ENCODE measurements at regions not wholly inside any gene's neighbourhood (a gene's known extent, or its start where the extent isn't known, plus 50 kb on each side); places are given as distances from the start of the nearest gene placed in this dataset.

DNA sequence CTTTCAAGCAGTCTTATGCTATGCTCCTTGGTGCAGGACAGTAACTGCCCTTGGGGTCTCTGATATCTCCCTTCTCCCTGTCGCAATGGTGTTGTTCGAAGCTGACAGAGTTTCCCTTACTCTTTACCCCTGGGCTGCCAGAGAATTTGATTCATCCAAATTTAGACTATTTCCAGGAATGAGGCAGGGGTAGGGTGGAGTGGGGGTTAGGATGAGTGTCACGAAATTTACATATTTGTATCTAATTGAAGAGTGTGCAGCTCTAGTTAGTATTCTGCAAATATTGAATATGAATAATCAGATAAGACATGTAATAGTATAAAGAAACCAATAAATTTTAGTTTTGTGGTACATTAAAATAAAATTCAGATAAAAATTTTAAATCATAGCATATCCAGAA lies 140.0 kb upstream of the LMO4 start:
- no peak overlapping the region for H3K27ac ChIP-seq
- TF ChIP-seq, protein P1, sequence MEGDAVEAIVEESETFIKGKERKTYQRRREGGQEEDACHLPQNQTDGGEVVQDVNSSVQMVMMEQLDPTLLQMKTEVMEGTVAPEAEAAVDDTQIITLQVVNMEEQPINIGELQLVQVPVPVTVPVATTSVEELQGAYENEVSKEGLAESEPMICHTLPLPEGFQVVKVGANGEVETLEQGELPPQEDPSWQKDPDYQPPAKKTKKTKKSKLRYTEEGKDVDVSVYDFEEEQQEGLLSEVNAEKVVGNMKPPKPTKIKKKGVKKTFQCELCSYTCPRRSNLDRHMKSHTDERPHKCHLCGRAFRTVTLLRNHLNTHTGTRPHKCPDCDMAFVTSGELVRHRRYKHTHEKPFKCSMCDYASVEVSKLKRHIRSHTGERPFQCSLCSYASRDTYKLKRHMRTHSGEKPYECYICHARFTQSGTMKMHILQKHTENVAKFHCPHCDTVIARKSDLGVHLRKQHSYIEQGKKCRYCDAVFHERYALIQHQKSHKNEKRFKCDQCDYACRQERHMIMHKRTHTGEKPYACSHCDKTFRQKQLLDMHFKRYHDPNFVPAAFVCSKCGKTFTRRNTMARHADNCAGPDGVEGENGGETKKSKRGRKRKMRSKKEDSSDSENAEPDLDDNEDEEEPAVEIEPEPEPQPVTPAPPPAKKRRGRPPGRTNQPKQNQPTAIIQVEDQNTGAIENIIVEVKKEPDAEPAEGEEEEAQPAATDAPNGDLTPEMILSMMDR (IDR thresholded peaks at IDR 0.05 in 4 of 5, conservative IDR thresholded peaks at IDR 0.05 in 1 of 5): no peak
- no peak for TF ChIP-seq POLR2A (IDR thresholded peaks at IDR 0.05)
- intact Hi-C loops (cut with DNase I; ENCODE audit: low total_unique reads): no loop called here
- no peaks in the 10 kb centered on the region for H3K27me3 ChIP-seq
- H3K36me3 ChIP-seq: no peaks in the 10 kb centered on the region
- H3K9me3 ChIP-seq: no peaks in the 10 kb centered on the region
- H3K4me3 ChIP-seq: no peak overlapping the region
- in situ Hi-C loops (cut with MboI; ENCODE audit: low sequenced_read_pairs in 4 of 4): no loop called here
- DNase-seq: no peak
- no peaks in the 10 kb centered on the region for H3K4me1 ChIP-seq
- ATAC-seq: no peak

DNA sequence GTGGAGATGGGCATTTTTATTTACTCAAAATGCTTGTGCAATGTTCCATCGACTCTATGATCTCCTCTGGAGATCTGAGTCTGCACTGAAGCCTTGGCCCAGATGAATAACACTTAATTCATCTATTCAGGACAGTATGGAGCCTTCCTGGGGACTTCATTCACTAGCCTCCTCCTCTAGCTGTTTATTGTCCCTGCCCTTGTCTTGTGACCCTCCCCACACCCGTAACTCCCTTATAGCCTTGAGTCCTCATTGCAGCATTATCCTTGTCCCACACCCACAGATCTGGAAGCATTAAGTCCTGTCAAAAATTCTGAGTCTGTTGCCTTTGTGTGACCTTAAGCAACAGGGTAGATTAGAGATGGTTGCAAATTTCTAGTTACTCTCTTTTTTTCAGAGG lies 138.3 kb upstream of the LMO4 start:
- ATAC-seq (no peak), DNase-seq (no peak)
- Histone ChIP-seq H3K27me3 (no peaks in the 10 kb centered on the region), H3K4me1 (no peaks in the 10 kb centered on the region), H3K4me3 (no peak overlapping the region), H3K36me3 (no peaks in the 10 kb centered on the region), H3K9me3 (no peaks in the 10 kb centered on the region), H3K27ac (no peak overlapping the region)
- in situ Hi-C loops (cut with MboI; ENCODE audit: low sequenced_read_pairs in 4 of 4) (no loop called here), intact Hi-C loops (cut with DNase I; ENCODE audit: low total_unique reads) (no loop called here)
- TF ChIP-seq, protein P1 (IDR thresholded peaks at IDR 0.05 in 4 of 5, conservative IDR thresholded peaks at IDR 0.05 in 1 of 5): no peak
- TF ChIP-seq POLR2A (IDR thresholded peaks at IDR 0.05): no peak

DNA sequence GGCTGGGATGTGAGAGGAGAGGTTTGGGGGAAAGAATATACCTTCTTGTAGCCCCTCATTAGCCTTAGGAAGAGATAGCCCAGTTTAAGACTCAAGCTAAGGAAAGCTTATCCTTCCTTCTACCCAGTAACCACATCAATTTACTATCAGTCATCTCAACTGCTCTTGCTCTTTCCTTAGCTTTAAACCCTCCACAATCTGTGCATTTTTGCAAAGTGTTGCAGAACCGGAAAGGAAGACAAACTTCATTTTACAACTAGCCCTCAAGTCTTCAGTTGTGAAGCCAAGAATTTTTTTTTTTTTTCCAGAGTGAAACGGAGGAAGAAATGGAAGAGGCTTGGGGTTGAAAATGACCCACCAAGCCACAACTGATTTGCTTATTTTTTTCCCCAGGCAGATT lies 137.0 kb upstream of the LMO4 start:
- DNase-seq: no peak
- TF ChIP-seq, protein P1 (IDR thresholded peaks at IDR 0.05 in 4 of 5, conservative IDR thresholded peaks at IDR 0.05 in 1 of 5): no peak
- no peak for TF ChIP-seq POLR2A (IDR thresholded peaks at IDR 0.05)
- Histone ChIP-seq H3K9me3 (no peaks in the 10 kb centered on the region), H3K27me3 (no peaks in the 10 kb centered on the region), H3K36me3 (no peaks in the 10 kb centered on the region), H3K27ac (no peak overlapping the region), H3K4me3 (no peak overlapping the region), H3K4me1 (no peaks in the 10 kb centered on the region)
- no peak for ATAC-seq
- in situ Hi-C loops (cut with MboI; ENCODE audit: low sequenced_read_pairs in 4 of 4) (no loop called here), intact Hi-C loops (cut with DNase I; ENCODE audit: low total_unique reads) (no loop called here)

DNA sequence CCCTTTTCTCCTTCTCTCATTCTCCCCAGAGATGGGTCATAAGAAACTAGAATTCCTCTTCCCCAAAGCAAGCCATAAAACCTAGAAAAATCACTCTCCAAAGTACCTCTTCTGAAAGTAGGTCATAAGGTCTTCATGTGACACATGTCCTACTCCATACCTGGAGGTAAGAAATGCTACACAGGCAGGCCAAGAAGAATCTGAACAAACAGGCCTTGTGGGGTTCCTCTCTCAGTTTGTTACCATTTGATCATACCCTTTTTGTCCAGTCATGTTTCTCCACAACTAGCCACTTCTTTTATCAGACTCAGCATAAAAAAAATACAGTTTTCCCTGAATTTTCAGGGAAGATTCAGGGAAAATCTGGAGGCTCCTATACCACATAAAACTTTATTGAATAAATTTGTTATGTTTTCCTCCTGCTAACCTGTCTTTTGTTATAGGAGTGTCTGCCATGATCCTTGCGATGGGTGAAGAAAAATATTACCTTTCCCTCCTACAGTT lies 134.4 kb upstream of the LMO4 start:
- ATAC-seq (no peak), DNase-seq (no peak)
- in situ Hi-C loops (cut with MboI; ENCODE audit: low sequenced_read_pairs in 4 of 4): no loop called here
- intact Hi-C loops (cut with DNase I; ENCODE audit: low total_unique reads): no loop called here
- no peak overlapping the region for H3K27ac ChIP-seq
- H3K9me3 ChIP-seq: no peaks in the 10 kb centered on the region
- no peak overlapping the region for H3K4me3 ChIP-seq
- TF ChIP-seq, protein P1 (IDR thresholded peaks at IDR 0.05 in 4 of 5, conservative IDR thresholded peaks at IDR 0.05 in 1 of 5): no peak
- no peak for TF ChIP-seq POLR2A (IDR thresholded peaks at IDR 0.05)
- H3K36me3 ChIP-seq: no peaks in the 10 kb centered on the region
- H3K4me1 ChIP-seq: no peaks in the 10 kb centered on the region
- no peaks in the 10 kb centered on the region for H3K27me3 ChIP-seq

DNA sequence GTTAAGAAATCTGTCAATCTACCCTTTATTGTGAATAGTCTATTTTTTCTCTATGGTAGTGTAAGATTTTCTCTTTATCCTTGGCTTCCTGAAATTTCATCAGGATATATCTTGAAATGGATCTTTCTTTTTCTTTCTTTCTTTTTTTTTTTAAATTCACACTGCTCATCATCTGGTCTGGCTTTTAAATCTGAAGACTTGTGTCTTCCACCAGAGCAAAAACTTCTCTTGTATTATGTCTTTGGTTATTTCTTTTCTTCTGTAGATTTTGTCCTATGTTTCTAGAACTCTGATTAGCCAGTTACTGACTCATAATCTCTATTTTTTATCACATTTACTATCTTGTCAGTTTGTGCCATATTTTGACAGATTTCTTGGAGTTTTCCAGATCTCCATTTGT lies 133.8 kb upstream of the LMO4 start:
- H3K9me3 ChIP-seq: no peaks in the 10 kb centered on the region

More for the DNA sequence above, 133.8 kb upstream of the LMO4 start:
- Histone ChIP-seq H3K4me3 (no peak overlapping the region), H3K36me3 (no peaks in the 10 kb centered on the region), H3K4me1 (no peaks in the 10 kb centered on the region), H3K27me3 (no peaks in the 10 kb centered on the region), H3K27ac (no peak overlapping the region)
- DNase-seq: no peak
- TF ChIP-seq, protein P1 (IDR thresholded peaks at IDR 0.05 in 4 of 5, conservative IDR thresholded peaks at IDR 0.05 in 1 of 5): no peak
- TF ChIP-seq POLR2A (IDR thresholded peaks at IDR 0.05): no peak
- intact Hi-C loops (cut with DNase I; ENCODE audit: low total_unique reads): no loop called here
- in situ Hi-C loops (cut with MboI; ENCODE audit: low sequenced_read_pairs in 4 of 4): no loop called here
- no peak for ATAC-seq
